IPS-18c (cell line): ENCODE measurements at regions not wholly inside any gene's neighbourhood (a gene's known extent, or its start where the extent isn't known, plus 50 kb on each side); places are given as distances from the start of the nearest gene placed in this dataset.
"Not testable (repeated sequence)": the region's sequence is repeated elsewhere in the genome, so short reads cannot be mapped to it uniquely, and the experiment has no call there.

ENCODE experiments used
- H3K4me3 ChIP-seq: 2 replicates; pipeline ENCODE4 v1.7.0; 2013; ENCODE audit warnings: low read depth, mild to moderate bottlenecking, low read length, moderate library complexity; ENCODE audit not compliant: insufficient read depth
- H3K9me3 ChIP-seq: one replicate; pipeline ENCODE4 v1.6.1; 2013; ENCODE audit warnings: mild to moderate bottlenecking, low read length, moderate library complexity; ENCODE audit not compliant: control insufficient read depth, insufficient read depth

- no peak overlapping the region for H3K4me3 ChIP-seq
- H3K9me3 ChIP-seq: peaks cover 2% of the 10 kb centered on the region
These were observed 1674.2 kb upstream of the ADGRL3 start for GRCh38 chr4:59525885-59526284.

GRCh38 chr4:59535541-59535940, 1664.6 kb upstream of the ADGRL3 start:
- no peaks in the 10 kb centered on the region for H3K9me3 ChIP-seq
- H3K4me3 ChIP-seq: no peak overlapping the region

- no peak overlapping the region for H3K4me3 ChIP-seq
- H3K9me3 ChIP-seq: no peaks in the 10 kb centered on the region
These were observed 1663.7 kb upstream of the ADGRL3 start for GRCh38 chr4:59536428-59536827.

- Histone ChIP-seq H3K9me3 (no peaks in the 10 kb centered on the region), H3K4me3 (no peak overlapping the region)
These were observed 1662.8 kb upstream of the ADGRL3 start for GRCh38 chr4:59537246-59537886.

GRCh38 chr4:59539401-59539800, 1660.7 kb upstream of the ADGRL3 start:
- no peaks in the 10 kb centered on the region for H3K9me3 ChIP-seq
- no peak overlapping the region for H3K4me3 ChIP-seq

GRCh38 chr4:59540311-59540710, 1659.8 kb upstream of the ADGRL3 start:
- Histone ChIP-seq H3K4me3 (no peak overlapping the region), H3K9me3 (no peaks in the 10 kb centered on the region)

GRCh38 chr4:59553063-59553720, 1646.9 kb upstream of the ADGRL3 start:
- Histone ChIP-seq H3K9me3 (no peaks in the 10 kb centered on the region), H3K4me3 (no peak overlapping the region)

GRCh38 chr4:59553721-59554091, 1646.4 kb upstream of the ADGRL3 start:
- no peaks in the 10 kb centered on the region for H3K9me3 ChIP-seq
- no peak overlapping the region for H3K4me3 ChIP-seq

GRCh38 chr4:59556191-59556590, 1643.9 kb upstream of the ADGRL3 start:
- not testable (repeated sequence) for H3K9me3 ChIP-seq, H3K4me3 ChIP-seq

GRCh38 chr4:59560141-59560648, 1639.9 kb upstream of the ADGRL3 start:
- H3K9me3 ChIP-seq, H3K4me3 ChIP-seq: not testable (repeated sequence)

- no peaks in the 10 kb centered on the region for H3K9me3 ChIP-seq
These were observed 1634.3 kb upstream of the ADGRL3 start for GRCh38 chr4:59565836-59566235.

GRCh38 chr4:59570860-59571476, 1629.2 kb upstream of the ADGRL3 start:
- Histone ChIP-seq H3K9me3 (no peaks in the 10 kb centered on the region), H3K4me3 (no peak overlapping the region)

More at GRCh38 chr4:59565836-59566235, 1634.3 kb upstream of the ADGRL3 start:
- H3K4me3 ChIP-seq: no peak overlapping the region

- Histone ChIP-seq H3K4me3 (no peak overlapping the region), H3K9me3 (no peaks in the 10 kb centered on the region)
These were observed 1628.2 kb upstream of the ADGRL3 start for GRCh38 chr4:59571805-59572430.

GRCh38 chr4:59583845-59584568, 1616.1 kb upstream of the ADGRL3 start:
- Histone ChIP-seq H3K4me3 (no peak overlapping the region), H3K9me3 (no peaks in the 10 kb centered on the region)

- Histone ChIP-seq H3K9me3 (no peaks in the 10 kb centered on the region), H3K4me3 (no peak overlapping the region)
These were observed 1602.4 kb upstream of the ADGRL3 start for GRCh38 chr4:59597536-59598329.

GRCh38 chr4:59598330-59598618, 1601.9 kb upstream of the ADGRL3 start:
- no peaks in the 10 kb centered on the region for H3K9me3 ChIP-seq
- H3K4me3 ChIP-seq: no peak overlapping the region

GRCh38 chr4:59608466-59608865, 1591.7 kb upstream of the ADGRL3 start:
- H3K4me3 ChIP-seq: no peak overlapping the region
- no peaks in the 10 kb centered on the region for H3K9me3 ChIP-seq
